Sciatic nerve (tissue), 2 donors: ENCODE measurements at regions not wholly inside any gene's neighbourhood (a gene's known extent, or its start where the extent isn't known, plus 50 kb on each side); places are given as distances from the start of the nearest gene placed in this dataset.
"Not testable (repeated sequence)": the region's sequence is repeated elsewhere in the genome, so short reads cannot be mapped to it uniquely, and the experiment has no call there.

Experiments
- ATAC-seq: fragments of 200-7000 bp; cut with Tn5 transposase; one replicate; pipeline ENCODE4 v1.9.1; 2020; ENCODE audit warnings: mild to moderate bottlenecking, moderate library complexity
- DNase-seq: peaks from one replicate; pipeline ENCODE4 v3.0.0-alpha.2; 2020; ENCODE audit warnings: low spot score
- intact Hi-C: fragments of 100-400 bp; cut with DNase I; formaldehyde crosslinking; loops from one replicate; pipeline ENCODE4 v1.14.2; 2022
- donor health status: DM: no; HTN: no; CAD: no.
- donor health status: DM: no; HTN: no; CAD: no.

- DNase-seq (no peak), ATAC-seq (no peak)
- intact Hi-C loops, result no loop called here
Measured at GRCh38 chr11:37504060-37504611, 906.1 kb upstream of the RAG2 start.

GRCh38 chr11:37503411-37504059 is 905.5 kb upstream of the RAG2 start:
- intact Hi-C loops, result no loop called here
- DNase-seq (no peak), ATAC-seq (no peak)

GRCh38 chr11:37502202-37502601 is 904.2 kb upstream of the RAG2 start:
- no peak for ATAC-seq
- intact Hi-C loops, result no loop called here
- DNase-seq, result no peak

- intact Hi-C loops, result no loop called here
- DNase-seq (no peak), ATAC-seq (no peak)
Measured at GRCh38 chr11:37500425-37500824, 902.4 kb upstream of the RAG2 start.

- intact Hi-C loops, result no loop called here
- ATAC-seq (no peak), DNase-seq (no peak)
Measured at GRCh38 chr11:37497326-37497725, 899.3 kb upstream of the RAG2 start.

- intact Hi-C loops, result no loop called here
- no peak for DNase-seq
- no peak for ATAC-seq
Measured at GRCh38 chr11:37496201-37496600, 898.2 kb upstream of the RAG2 start.

GRCh38 chr11:37484298-37484697 is 886.3 kb upstream of the RAG2 start:
- DNase-seq, result no peak
- intact Hi-C loops, result no loop called here
- no peak for ATAC-seq

GRCh38 chr11:37483761-37484160 is 885.7 kb upstream of the RAG2 start:
- intact Hi-C loops, result no loop called here
- ATAC-seq, result no peak
- no peak for DNase-seq

GRCh38 chr11:37474889-37475288 is 876.9 kb upstream of the RAG2 start:
- DNase-seq (no peak), ATAC-seq (no peak)
- intact Hi-C loops, result no loop called here

GRCh38 chr11:37468344-37468743 is 870.3 kb upstream of the RAG2 start:
- intact Hi-C loops, result no loop called here
- no peak for DNase-seq
- no peak for ATAC-seq

GRCh38 chr11:37465221-37465620 is 867.2 kb upstream of the RAG2 start:
- intact Hi-C loops, result no loop called here
- ATAC-seq (no peak), DNase-seq (no peak)

- intact Hi-C loops, result no loop called here
Measured at GRCh38 chr11:37459456-37459855, 861.4 kb upstream of the RAG2 start.

GRCh38 chr11:37456746-37457145 is 858.7 kb upstream of the RAG2 start:
- intact Hi-C loops, result no loop called here

More at GRCh38 chr11:37459456-37459855, 861.4 kb upstream of the RAG2 start:
- ATAC-seq (no peak), DNase-seq (no peak)

GRCh38 chr11:37451903-37452302 is 853.9 kb upstream of the RAG2 start:
- ATAC-seq, result no peak
- intact Hi-C loops, result no loop called here

More at GRCh38 chr11:37456746-37457145, 858.7 kb upstream of the RAG2 start:
- ATAC-seq (no peak), DNase-seq (no peak)

GRCh38 chr11:37450613-37451012 is 852.6 kb upstream of the RAG2 start:
- no peak for DNase-seq
- intact Hi-C loops, result no loop called here
- ATAC-seq, result peak; percentile 33

More at GRCh38 chr11:37451903-37452302, 853.9 kb upstream of the RAG2 start:
- no peak for DNase-seq

GRCh38 chr11:37449146-37449545 is 851.1 kb upstream of the RAG2 start:
- peak; percentile 95 for ATAC-seq
- no peak for DNase-seq
- intact Hi-C loops, result no loop called here

GRCh38 chr11:37442576-37442975 is 844.5 kb upstream of the RAG2 start:
- intact Hi-C loops, result no loop called here
- ATAC-seq, result no peak
- DNase-seq, result no peak

GRCh38 chr11:37431633-37432230 is 833.7 kb upstream of the RAG2 start:
- DNase-seq, intact Hi-C loops: not testable (repeated sequence)

GRCh38 chr11:37430966-37431632 is 833.1 kb upstream of the RAG2 start:
- intact Hi-C loops, DNase-seq, ATAC-seq: not testable (repeated sequence)

More at GRCh38 chr11:37431633-37432230, 833.7 kb upstream of the RAG2 start:
- ATAC-seq, result not testable (repeated sequence)

GRCh38 chr11:37422511-37422910 is 824.5 kb upstream of the RAG2 start:
- ATAC-seq (no peak), DNase-seq (no peak)
- intact Hi-C loops, result no loop called here
